Activated naive CD4-positive, alpha-beta T cell treated with anti-CD3 and anti-CD28 coated beads, Interleukin-2, amount 50 U/mL, for 72 hours (primary cell): ENCODE measurements at regions not wholly inside any gene's neighbourhood (a gene's known extent, or its start where the extent isn't known, plus 50 kb on each side); places are given as distances from the start of the nearest gene placed in this dataset.

Experiments
- ATAC-seq, 2 donors: fragments of 150-1000 bp; cut with Tn5 transposase; 2 replicates each; pipeline ENCODE4 v1.10.0; 2021; ENCODE audit warnings: mild to moderate bottlenecking in 2 of 2, moderate library complexity in 2 of 2
- DNase-seq, 2 donors: peaks; one replicate each; pipeline ENCODE4 v3.0.0; 2021 to 2022; ENCODE audit warnings: low spot score in 2 of 2
- H3K27ac Mint-ChIP-seq, 2 donors: one replicate each; pipeline ENCODE4 v1.8.0; 2022; ENCODE audit warnings: mild to moderate bottlenecking in 2 of 2, mixed read lengths in 2 of 2
- H3K36me3 Mint-ChIP-seq, 2 donors: one replicate each; pipeline ENCODE4 v1.8.0; 2022; ENCODE audit warnings: mixed read lengths in 2 of 2
- H3K9me3 Mint-ChIP-seq, 2 donors: one replicate each; pipeline ENCODE4 v1.8.0; 2022; ENCODE audit warnings: mixed read lengths in 2 of 2

- no peak overlapping the region for H3K27ac Mint-ChIP-seq
- ATAC-seq (no peak), DNase-seq (no peak)
- H3K9me3 Mint-ChIP-seq = peaks cover 8 to 10% of the 10 kb centered on the region in 2 donors
- peaks cover 0 to 6% of the 10 kb centered on the region in 2 donors for H3K36me3 Mint-ChIP-seq
Observed at GRCh38 chr4:3666263-3666662, 99.9 kb upstream of the ADRA2C start.

- no peak for ATAC-seq
- peaks cover 0 to 6% of the 10 kb centered on the region in 2 donors for H3K36me3 Mint-ChIP-seq
- peaks cover 8 to 10% of the 10 kb centered on the region in 2 donors for H3K9me3 Mint-ChIP-seq
- H3K27ac Mint-ChIP-seq = no peak overlapping the region
- no peak for DNase-seq
Observed at GRCh38 chr4:3665360-3665891, 100.8 kb upstream of the ADRA2C start.

DNA sequence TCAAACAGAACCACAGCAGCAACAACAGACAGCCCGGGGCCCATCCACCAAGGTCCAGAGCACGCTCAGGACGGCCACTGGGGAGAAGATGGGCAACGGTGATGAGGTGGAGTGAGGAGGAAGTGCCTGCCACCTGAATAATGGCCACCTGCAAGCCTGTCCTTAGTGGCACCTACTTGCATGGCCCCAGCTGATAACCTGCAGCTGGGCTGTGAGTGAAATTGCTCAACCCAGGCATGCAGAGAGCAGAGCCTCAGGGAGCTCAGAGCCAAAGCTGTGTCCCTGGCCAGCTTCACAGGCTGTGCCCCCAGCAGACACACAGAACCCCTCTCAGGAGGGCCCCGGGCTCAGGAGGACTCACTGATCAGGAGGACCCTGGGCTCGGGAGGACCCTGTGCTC, 102.4 kb upstream of the ADRA2C start:
- no peak for ATAC-seq
- no peak for DNase-seq
- peaks cover 0 to 6% of the 10 kb centered on the region in 2 donors for H3K36me3 Mint-ChIP-seq
- no peak overlapping the region for H3K27ac Mint-ChIP-seq
- H3K9me3 Mint-ChIP-seq = peaks cover 8 to 10% of the 10 kb centered on the region in 2 donors

GRCh38 chr4:3662516-3662915, 103.7 kb upstream of the ADRA2C start:
- no peak overlapping the region for H3K27ac Mint-ChIP-seq
- peaks cover 0 to 5% of the 10 kb centered on the region in 2 donors for H3K36me3 Mint-ChIP-seq
- ATAC-seq (no peak), DNase-seq (no peak)
- peaks cover 3 to 5% of the 10 kb centered on the region in 2 donors for H3K9me3 Mint-ChIP-seq

- DNase-seq = no peak
- H3K27ac Mint-ChIP-seq = no peak overlapping the region
Observed at GRCh38 chr4:3661989-3662388, 104.2 kb upstream of the ADRA2C start.

DNA sequence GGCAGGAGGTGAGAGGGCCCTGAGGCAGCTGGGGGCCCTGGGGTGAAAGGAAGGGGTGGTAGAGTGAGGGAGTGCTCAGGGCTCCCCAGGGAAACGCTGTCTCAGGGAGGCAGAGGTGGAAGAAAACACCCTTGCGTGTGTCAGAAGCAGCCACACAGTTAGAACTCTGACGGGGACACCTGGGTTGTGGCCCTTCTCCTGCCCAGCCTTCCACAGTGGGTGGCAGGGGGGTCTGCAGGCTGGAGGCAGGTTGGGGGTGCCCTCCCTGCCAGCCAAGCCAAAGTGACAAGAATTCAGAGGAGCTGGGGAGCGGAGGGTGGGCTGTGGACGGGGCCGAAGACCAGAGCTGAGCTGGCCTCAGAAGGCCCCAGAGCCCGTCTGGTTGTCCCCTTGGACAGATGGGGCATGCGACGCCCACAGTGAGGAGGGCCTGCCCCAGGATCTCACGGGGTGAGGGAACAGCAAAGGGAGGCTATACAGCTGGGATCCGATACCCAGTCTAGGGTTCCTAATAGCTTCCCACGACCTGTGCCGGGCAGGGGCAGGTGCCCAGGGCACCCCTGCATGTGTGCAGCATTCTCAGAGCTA, 105.2 kb upstream of the ADRA2C start:
- H3K36me3 Mint-ChIP-seq = no peaks in the 10 kb centered on the region
- H3K9me3 Mint-ChIP-seq = no peaks in the 10 kb centered on the region
- peak overlapping the region in 1 of 2 donors; percentile 43 for H3K27ac Mint-ChIP-seq
- DNase-seq = no peak
- ATAC-seq = no peak

More at GRCh38 chr4:3661989-3662388, 104.2 kb upstream of the ADRA2C start:
- Mint-ChIP-seq H3K9me3 (no peaks in the 10 kb centered on the region), H3K36me3 (no peaks in the 10 kb centered on the region)
- ATAC-seq = no peak

DNA sequence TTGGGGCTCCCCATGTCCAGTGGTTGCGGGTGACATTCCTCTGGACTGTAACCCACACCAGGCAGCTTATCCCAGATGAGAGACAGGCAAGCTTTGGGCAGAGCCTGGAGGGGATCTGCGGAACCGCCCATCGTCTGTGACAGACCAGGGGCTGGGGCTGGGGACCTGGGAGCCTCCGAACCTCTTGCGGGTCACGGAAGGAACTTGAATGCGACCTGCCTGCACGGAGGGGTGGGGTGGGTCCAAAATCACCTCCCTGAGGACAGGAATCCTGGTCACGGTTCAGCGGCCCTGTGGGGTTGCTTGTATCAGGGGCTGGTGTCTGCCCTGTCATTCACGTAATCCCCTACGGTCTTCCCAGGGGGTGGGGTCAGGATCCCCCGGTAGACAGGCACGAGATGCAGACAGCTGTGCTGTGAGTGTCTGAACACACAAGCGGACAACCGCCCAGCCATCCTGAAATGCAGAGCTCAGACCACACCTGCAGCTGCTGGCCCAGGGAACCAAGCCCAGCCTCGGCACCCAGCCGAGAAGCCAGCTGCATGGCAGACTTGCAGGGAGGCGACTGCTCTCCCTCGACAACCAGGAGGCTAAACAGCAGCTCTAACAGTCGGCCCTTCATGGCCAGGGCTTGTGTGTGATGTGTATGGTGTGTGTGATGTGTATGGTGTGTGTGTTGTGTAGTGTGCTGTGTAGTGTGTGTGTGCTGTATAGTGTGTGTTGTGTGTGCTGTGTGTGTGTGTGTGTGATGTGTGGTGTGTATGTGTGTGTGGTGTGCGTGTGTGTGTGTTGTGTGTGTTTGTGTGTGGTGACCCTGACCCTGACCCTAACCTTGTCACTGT, 105.9 kb upstream of the ADRA2C start:
- H3K9me3 Mint-ChIP-seq = no peaks in the 10 kb centered on the region

GRCh38 chr4:3659131-3659530, 107.1 kb upstream of the ADRA2C start:
- DNase-seq = no peak
- no peaks in the 10 kb centered on the region for H3K36me3 Mint-ChIP-seq
- H3K27ac Mint-ChIP-seq = no peak overlapping the region
- no peak for ATAC-seq
- H3K9me3 Mint-ChIP-seq = no peaks in the 10 kb centered on the region

More for the DNA sequence above, 105.9 kb upstream of the ADRA2C start:
- no peak for DNase-seq
- Mint-ChIP-seq H3K36me3 (no peaks in the 10 kb centered on the region), H3K27ac (peak overlapping the region in 1 of 2 donors; percentile 43)
- ATAC-seq = no peak

DNA sequence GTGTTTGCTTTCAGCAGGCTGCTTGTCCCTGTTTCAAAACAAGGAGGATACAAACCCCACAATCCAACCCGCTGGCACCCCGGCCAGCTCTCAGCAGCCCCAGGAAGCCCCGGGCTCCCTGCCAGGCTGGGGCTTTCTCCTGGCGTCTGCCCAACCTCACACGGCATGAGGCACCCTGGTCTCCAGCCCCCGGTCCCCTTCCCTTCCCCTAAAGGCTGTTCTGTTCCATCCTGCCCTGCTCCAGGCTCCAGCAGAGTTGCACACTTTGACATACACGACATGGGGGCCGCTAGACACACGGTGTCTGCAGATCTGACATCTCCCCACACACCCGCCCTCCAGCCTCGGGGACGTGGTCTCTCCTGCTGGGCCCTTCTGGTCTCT, 107.7 kb upstream of the ADRA2C start:
- H3K27ac Mint-ChIP-seq = no peak overlapping the region
- no peaks in the 10 kb centered on the region for H3K9me3 Mint-ChIP-seq
- H3K36me3 Mint-ChIP-seq = no peaks in the 10 kb centered on the region
- no peak for DNase-seq
- no peak for ATAC-seq

DNA sequence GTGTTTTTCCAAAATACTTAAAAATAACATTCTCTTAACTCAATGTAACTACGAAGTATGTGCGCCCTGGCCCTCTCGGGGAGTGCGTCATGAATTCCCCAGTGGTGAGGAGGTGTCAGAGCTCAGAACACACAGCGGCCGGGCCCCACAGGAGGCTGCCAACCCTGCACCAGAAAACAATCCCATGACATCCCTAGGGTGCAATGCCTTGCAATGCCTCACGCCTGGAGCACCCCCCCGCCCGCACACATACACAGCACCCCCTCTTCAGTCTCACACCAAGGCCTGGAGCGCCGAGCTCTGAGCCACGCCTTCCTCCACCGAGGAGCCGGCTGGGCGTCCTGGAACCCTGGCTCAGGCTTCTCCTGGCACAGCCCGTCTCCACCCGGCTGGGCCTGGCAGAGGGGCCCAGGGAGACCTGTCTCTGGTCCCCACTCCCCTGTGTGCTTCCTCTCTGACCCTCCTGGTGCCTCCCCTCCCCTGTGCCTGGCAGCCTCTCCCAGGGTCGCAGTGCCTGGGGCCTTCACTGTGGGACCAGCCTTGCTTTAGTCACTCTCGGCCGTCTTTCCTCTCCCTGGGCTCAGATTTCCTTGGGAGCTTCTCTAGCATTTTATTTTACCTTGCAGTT, 108.2 kb upstream of the ADRA2C start:
- ATAC-seq (no peak), DNase-seq (no peak)
- Mint-ChIP-seq H3K9me3 (no peaks in the 10 kb centered on the region), H3K27ac (no peak overlapping the region), H3K36me3 (no peaks in the 10 kb centered on the region)

DNA sequence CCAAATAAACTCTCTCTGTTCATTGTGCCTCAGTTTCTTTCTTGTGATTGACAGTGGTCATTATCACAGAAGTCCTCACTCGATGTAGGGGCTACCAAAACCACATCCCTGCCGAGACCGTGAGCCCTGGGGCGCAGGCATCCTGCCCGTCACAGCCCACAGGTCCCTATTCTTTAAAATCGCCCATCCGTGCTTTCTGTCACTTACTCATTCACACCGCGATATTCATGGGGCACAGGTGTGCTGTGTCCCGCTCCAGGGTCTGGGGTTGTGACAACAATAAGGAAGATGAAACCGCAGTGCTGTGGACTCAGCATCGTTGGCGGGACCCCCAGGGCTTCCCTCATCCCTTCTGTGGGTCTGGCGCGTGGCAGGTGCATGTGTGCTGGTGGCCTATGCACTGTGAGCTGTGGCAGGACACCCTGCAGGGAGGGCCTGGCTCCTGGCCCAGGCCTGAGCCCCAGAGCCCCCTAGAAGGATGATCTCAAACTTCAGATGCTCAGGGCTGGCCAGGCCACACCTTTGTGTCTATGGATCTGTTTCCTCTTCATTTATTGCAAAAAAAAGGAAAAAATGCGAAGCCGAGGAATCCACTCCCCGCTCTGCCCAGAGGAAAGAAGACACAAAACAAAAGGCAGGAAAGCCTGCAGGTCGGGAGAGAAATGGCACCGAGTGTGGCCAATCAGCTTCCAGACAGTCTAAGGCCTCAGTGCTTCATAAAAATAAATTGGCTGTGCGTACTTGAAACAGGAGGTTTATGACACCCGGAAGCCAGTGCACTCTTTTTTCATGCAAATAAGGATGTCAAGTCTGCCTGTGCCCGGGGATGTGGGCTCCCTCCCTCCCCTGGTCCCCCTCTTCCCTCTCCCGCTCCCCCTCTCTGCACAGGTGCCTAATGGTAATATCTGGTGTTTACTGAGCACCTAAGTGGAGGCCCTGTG, 109.5 kb upstream of the ADRA2C start:
- H3K36me3 Mint-ChIP-seq = no peaks in the 10 kb centered on the region
- no peak overlapping the region for H3K27ac Mint-ChIP-seq
- DNase-seq (no peak), ATAC-seq (no peak)
- H3K9me3 Mint-ChIP-seq = no peaks in the 10 kb centered on the region

DNA sequence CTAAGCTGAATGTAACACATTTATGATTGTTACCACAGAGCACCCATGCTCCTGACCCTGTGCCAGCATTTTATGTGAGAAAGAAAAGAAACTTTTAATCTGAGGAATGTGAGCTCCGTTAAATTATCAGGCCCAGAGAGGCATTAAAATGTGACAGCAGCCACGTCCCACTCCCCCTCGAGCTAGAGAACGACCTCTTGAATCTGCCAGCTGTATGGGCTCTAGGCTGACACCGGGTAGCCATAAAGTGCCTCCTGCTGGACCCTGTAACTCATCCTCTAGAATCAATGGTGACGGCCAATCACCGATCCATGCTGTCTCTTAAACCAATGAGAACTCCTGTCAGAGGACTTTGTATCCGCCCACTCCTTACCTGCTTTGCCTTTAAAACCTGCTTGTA, 110.2 kb upstream of the ADRA2C start:
- Mint-ChIP-seq H3K9me3 (no peaks in the 10 kb centered on the region), H3K36me3 (no peaks in the 10 kb centered on the region), H3K27ac (no peak overlapping the region)
- ATAC-seq (no peak), DNase-seq (no peak)

GRCh38 chr4:3655485-3655884, 110.7 kb upstream of the ADRA2C start:
- Mint-ChIP-seq H3K27ac (no peak overlapping the region), H3K36me3 (no peaks in the 10 kb centered on the region), H3K9me3 (no peaks in the 10 kb centered on the region)
- ATAC-seq (no peak), DNase-seq (no peak)

DNA sequence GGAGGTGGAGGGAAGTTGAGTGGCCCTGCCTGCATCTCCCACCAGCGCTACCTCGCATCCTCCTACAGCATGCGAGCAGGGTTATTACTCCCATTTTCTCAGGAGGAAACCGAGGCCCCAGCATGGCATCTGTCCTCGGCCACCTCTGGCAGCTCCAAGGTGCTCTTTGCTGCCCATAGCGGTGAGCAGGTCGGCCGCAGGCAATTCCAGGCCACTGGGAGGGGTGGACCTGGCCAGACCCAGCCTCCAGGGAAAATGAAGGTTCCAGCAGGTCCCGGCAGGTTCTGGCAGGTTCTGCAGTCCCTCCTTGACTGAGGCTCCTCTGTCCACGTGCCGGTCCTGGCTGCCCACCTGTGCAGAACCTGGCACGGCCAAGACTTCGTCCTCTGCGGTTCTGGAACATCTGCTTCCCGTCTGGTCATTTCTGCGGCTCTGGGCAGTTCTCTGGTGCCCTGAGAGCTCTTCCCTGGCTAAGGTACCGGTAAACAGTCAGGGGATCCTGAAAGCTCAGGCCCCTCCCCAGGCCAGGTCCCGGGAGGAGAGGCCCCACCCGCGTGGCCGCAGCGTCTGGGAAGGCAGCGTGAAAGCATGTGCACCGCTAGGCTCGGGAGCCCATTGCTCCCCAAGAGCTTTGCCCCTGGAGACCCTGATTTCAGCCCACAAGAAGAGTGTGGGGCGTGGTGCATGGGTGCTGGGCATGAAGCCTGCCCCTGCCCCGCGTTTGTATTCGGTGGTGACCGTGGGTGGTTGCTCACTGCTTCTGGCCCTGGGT, 112.0 kb upstream of the ADRA2C start:
- no peaks in the 10 kb centered on the region for H3K36me3 Mint-ChIP-seq
- DNase-seq (no peak), ATAC-seq (no peak)
- no peak overlapping the region for H3K27ac Mint-ChIP-seq
- no peaks in the 10 kb centered on the region for H3K9me3 Mint-ChIP-seq

DNA sequence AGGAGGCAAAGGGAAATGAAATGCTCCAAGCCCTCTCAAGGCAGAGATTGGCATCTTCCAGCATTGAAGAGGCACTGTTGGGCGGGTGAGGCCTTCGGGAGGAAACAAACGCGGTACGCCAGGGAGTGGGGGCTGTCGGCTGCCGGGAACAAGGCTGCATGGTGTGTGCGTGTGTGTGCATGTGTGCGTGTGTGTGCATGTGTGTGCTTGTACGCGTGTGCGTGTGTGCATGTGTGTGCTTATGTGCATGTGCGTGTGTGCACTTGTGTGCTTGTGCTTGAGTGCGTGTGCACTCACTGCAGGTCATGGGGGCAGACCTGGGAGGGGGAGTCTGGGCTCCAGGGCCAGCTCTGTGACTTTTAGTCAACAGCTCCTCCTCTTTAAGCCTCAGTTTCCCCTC, 113.6 kb upstream of the ADRA2C start:
- ATAC-seq (no peak), DNase-seq (no peak)
- no peaks in the 10 kb centered on the region for H3K9me3 Mint-ChIP-seq
- no peaks in the 10 kb centered on the region for H3K36me3 Mint-ChIP-seq
- H3K27ac Mint-ChIP-seq = no peak overlapping the region
